GM21526 (cell line): ENCODE measurements at regions not wholly inside any gene's neighbourhood (a gene's known extent, or its start where the extent isn't known, plus 50 kb on each side); places are given as distances from the start of the nearest gene placed in this dataset.

Experiments used
- ATAC-seq: cut with Tn5 transposase; IDR thresholded peaks from one replicate; pipeline ENCODE4 v1.9.1; 2021; ENCODE audit warnings: moderate library complexity; ENCODE audit not compliant: unreplicated experiment, low FRiP score

- no peak for ATAC-seq
These were observed 57.8 kb downstream of the PRLHR start for GRCh38 chr10:118537623-118538022.

GRCh38 chr10:118534136-118534535 lies 61.3 kb downstream of the PRLHR start:
- ATAC-seq, result no peak

- ATAC-seq, result no peak
These were observed 64.2 kb downstream of the PRLHR start for GRCh38 chr10:118531105-118531852.

- no peak for ATAC-seq
These were observed 67.0 kb downstream of the PRLHR start for GRCh38 chr10:118528426-118528825.

DNA sequence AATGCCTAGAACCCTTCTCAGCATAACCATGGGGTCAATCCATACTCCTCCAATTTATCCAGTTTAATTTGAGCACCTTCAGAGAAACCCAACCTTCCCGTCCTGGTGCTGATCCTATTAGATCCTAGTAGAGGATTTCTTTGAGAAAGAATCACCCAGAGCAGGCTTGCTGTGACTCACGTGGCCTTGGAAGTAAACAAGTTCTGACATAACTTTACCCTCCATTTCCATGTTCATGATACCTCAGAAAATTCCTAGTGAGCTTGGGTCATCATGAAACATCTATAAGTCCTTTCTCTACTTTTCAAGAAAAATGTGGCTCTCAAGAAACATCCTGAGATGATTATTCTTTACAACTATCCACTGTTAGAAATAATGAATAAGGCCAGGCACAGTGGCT lies 71.7 kb downstream of the PRLHR start:
- ATAC-seq, result no peak

GRCh38 chr10:118522791-118523498 lies 72.5 kb downstream of the PRLHR start:
- no peak for ATAC-seq

DNA sequence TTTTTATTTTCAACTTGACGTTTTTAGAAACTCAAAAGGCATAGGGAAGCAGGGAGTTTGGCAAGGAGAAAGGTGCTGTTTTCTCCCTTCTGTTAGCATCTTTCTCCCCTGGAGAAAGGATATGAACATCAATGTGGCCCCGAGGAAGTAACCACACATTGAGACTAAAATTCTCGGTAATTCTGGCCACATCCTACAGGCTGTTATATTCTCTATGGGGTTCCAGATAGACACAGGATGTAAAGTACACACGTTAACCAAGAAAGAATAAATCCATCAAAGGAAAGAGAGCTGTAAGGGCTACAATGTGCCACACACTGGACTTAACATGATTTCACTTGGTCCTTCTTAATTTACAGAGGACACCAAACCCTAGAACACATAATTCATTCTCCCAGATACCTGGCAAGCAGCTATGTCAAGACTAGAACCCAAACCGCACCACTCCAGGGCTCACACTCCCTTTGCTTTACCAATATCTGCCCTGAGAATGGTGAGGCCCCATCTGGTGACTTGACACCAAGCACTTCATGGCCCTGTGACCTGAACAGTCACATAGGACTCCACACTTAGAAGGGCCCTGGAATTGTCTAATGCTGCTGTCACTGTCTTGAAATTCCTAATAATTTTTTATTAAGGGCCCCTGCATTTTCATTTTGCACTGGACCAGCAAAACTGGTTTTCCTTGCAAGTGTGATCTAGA lies 73.9 kb downstream of the PRLHR start:
- ATAC-seq, result no peak

DNA sequence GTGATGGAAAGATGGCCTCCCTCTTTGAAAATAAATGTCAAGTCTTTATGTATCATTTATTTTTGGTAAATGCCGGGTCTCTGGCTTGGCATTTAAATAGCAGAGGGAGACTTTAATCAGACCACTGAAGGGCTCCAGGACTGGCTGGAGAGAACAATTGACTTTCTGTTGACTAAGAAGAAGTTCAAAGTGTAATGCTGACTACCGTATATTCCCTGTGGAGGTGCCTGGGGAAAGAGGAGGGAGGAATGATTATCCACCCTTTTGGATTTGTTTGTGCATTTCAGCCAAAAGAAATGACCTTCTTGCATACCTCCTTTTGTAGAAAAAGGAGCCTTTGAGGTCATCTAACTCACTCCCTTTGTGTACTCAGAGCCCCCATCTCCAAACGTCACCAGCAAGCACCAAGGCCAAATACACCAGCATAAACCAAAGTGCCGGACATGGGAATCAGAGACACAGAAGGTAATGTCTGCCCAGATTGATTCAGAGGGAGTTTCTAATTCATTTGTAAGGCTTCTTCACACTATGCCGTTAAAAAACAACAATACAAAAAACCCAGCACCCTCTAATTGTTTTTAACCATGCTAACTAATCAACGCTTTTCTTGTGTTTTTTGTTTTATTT lies 75.2 kb downstream of the PRLHR start:
- no peak for ATAC-seq

- ATAC-seq, result no peak
These were observed 77.4 kb downstream of the PRLHR start for GRCh38 chr10:118518095-118518494.

GRCh38 chr10:118516716-118517115 lies 78.7 kb downstream of the PRLHR start:
- no peak for ATAC-seq

DNA sequence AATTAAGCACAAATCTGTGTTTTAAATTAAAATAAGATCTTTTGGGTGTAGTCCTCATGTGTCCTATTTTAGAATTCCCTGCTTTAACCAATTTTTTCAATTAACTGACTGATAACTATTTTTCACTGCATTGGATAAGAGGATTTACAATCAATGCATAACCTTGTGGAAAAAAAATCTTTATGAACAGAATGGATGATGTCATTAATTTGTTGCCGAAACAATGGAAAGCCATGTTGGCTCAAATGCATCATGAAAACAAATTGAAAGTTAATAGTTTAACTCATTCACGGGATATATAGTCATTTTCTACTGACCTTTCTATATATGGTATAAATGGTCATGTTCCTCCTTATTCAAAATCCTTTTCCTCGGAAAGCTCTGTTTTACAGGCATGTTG lies 82.3 kb downstream of the PRLHR start:
- ATAC-seq, result no peak

GRCh38 chr10:118511711-118512110 lies 83.7 kb downstream of the PRLHR start:
- ATAC-seq, result no peak

DNA sequence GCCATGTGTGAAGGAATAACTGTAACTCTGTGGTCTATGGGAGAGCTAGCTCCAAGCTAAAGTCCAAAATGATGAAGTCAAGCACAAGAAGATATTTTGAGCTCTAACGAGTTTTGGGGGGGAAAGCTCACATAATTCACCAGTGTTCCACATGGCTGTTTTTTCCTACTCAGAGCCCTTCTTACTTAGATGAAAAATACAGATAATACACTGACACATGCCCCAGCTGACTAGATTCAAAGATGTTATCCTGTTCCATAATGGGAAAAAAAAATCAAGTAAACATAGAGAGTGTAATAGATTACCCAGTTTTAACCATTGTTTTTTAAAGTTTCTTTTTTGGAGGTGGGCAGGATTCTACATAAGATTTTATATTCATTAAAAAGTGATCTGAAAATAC lies 86.6 kb downstream of the PRLHR start:
- no peak for ATAC-seq

DNA sequence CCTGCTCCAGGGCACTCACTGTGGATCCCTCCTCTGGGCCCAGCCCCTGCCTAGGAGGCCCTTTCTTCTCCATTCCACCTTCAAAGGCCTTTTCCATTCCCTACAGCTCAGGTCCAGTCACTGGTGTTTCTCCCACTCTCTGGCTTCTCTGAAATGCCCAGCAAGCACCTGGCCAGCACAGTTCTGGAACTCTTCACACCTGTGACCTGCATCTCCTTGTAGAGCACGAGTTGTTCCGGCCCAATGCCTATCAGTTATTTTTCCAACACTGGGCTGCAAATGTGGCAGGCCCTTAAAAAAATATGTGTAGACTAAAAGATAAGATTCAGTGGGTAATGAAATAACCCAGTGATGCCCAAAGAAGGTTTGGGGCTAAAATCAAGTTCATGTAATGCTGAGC lies 87.1 kb downstream of the PRLHR start:
- no peak for ATAC-seq

DNA sequence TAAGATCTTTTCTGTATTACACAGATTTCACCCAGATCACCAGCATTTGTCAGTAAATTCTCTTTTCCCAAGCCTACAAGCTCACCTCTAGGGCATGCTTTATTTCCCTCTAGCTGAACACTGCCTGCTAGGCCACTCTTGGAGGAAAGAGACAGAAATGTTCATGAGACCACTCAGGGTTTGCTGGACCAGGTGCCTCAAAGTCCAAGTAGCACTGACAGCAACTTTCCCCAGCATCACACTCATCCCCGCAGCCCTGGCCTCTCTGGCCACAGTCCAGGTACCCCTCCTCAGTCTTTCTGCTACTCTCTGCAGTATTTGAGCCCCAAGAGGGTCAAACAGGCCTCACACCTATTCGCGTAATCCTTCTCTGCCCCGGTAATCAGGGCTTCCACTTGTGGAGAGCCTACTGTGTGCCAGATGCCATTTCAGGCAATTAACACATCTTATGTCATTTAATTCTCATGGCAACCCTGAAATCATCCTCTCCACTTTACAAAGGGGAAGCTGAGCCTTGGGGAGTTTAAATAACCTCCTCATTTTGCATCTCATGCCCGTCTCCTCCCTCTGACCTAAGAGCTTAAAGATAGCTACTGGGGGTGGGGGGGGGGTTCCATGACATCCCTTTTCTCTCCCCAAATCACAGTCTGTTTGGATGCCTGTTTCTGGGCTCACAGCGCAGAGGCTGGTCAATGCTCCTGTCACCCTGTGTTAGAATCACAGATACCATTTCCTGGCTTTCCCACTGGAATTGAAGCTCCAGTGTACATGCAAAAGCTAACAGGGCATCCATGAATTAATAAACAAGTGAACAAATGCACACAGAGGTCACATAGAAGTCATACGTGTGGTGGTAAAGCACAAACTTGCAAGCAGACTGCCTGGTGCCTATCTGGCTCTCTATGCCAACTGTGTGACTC lies 88.5 kb downstream of the PRLHR start:
- no peak for ATAC-seq

DNA sequence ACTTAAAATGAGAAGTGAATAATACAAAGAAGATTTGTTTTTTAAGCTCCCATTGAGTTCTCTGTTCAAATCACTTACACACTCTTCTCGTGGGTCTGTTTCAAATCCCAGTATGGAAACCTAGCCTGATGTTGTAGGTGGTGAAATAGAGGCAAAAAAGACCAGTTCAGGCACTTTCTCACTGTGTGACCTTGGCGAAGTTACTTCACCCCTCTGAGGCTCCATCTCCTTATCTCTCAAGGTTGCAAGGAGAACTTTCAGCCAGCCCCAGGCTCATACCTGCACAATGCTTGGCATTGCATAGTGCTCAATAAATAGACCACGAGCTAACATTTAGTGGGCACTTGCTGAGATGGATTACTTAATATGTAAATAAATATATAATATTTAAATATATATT lies 90.1 kb downstream of the PRLHR start:
- ATAC-seq, result no peak

DNA sequence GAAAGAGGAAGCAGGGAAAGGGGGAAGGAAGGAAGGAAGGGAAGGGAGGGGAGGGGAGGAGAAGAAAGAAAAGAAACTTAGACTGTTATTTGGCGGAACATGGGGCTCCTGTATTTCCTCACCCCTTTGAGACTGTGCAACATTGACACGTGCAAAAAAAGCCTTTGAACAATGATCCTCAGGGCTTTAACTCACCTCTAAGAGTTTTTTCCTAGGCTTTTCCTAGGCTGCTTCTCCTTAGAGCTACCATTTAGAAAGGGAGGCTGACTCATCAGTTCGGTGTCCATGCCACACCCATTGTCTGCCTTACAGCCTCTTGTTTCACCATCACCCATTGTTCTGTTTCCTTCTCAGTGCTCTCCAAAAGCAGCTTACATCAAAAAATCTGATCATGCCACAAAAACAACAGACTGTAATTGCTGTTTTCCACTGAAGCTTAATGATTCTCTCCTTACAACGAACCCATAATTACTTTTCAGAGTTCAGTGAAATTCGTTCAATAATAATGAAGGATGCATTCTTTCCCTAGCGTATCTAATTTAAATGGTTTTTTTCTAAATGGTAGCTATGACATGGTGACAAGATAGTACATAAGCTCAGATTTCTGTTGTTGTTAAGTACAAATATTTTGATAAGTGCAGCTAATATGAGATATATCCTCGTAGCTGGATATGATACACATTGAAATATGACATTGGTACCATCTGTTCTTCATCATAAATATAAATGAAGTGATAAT lies 90.8 kb downstream of the PRLHR start:
- no peak for ATAC-seq

GRCh38 chr10:118504044-118504443 lies 91.4 kb downstream of the PRLHR start:
- no peak for ATAC-seq

DNA sequence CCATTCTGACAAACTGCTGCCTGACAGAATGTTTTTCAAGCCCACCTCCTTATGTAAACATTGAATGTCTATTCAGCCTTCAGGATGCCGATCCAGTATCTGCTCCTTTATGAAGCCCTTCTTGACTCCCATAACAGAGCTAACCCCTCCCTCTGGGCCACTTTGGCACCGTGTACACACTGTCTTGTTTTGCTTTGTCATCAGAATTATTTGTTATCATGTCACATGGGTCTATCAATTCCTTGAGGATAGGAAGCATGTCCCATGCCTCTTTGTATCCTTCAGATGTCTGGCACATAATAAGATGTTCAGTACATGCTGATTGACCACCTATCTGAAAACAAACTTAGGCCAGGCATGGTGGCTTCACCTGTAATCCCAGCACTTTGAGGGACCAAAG lies 92.3 kb downstream of the PRLHR start:
- ATAC-seq, result no peak
